Panc1 (cell line): ENCODE measurements at regions not wholly inside any gene's neighbourhood (a gene's known extent, or its start where the extent isn't known, plus 50 kb on each side); places are given as distances from the start of the nearest gene placed in this dataset.

Source experiments
- CTCF ChIP-seq: fragments of 450-650 bp; IDR thresholded peaks from 2 replicates; pipeline ENCODE4 v1.5.1; 2017; ENCODE audit warnings: mild to moderate bottlenecking
- POLR2AphosphoS5 ChIP-seq: IDR thresholded peaks from 2 replicates; pipeline ENCODE4 v1.6.1; 2012; ENCODE audit warnings: mild to moderate bottlenecking, low read depth, low read length, moderate library complexity
- SIN3A ChIP-seq: IDR thresholded peaks from 2 replicates; pipeline ENCODE4 v1.6.1; 2012; ENCODE audit warnings: low read depth, mild to moderate bottlenecking, low read length, moderate library complexity, borderline replicate concordance; ENCODE audit not compliant: insufficient read depth

DNA sequence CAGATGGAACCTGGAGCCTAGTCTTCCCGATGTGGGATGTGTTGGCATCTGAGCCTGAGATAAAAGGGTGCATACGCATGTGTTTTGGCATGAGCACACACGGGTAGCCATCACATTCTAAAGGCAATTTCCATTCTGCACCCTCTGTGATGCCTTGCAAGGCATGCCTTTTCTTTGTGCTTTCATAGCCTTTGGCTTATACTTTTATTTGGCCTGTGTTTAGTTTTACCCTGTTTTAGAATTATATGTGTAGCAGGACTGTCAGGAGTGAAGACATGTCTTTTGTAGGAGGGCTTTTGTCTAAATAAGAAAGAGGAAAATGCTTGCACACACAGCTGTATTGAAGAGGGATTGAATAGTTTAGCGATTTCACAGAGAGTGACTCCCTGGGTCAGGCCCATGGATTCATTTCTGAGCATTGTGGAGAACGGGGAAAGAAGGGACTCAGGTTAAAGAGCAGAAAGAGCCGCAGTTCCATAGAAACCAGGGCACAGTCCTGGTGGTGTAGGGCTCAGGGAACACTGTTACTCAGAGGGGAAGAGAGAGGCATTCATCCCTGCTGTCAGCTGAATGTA is 530.2 kb downstream of the DHX35 start:
- TF ChIP-seq CTCF (no peak), POLR2AphosphoS5 (no peak), SIN3A (no peak)
